Adrenal gland (tissue), 5 donors: ENCODE measurements at regions not wholly inside any gene's neighbourhood (a gene's known extent, or its start where the extent isn't known, plus 50 kb on each side); places are given as distances from the start of the nearest gene placed in this dataset.

Experiments
- CTCF ChIP-seq, 6 experiments: fragments of 450-650 bp in 4 of 6; fragments of 200-600 bp in 2 of 6; sonication (generic) in 1 of 6; IDR thresholded peaks; 1 replicate in 5 of 6; 2 replicates in 1 of 6; pipeline versions ENCODE4 v1.5.1 to v1.8.0; 2016 to 2021; ENCODE audit warnings: antibody characterized with exemption in 6 of 6, mild to moderate bottlenecking in 2 of 6, moderate library complexity in 1 of 6
- POLR2A ChIP-seq, 2 donors: fragments of 450-650 bp; IDR thresholded peaks; one replicate each; pipeline ENCODE4 v1.6.1; 2017; ENCODE audit warnings: antibody characterized with exemption in 2 of 2, mild to moderate bottlenecking in 2 of 2, moderate library complexity in 1 of 2
- donor health status: DM: no; HTN: no; CAD: no.

- TF ChIP-seq POLR2A (IDR thresholded peaks at IDR 0.05) = no peak
- TF ChIP-seq CTCF (IDR thresholded peaks at IDR 0.05) = no peak
Observed at GRCh38 chr1:221162352-221162751, 283.1 kb downstream of the HLX start.
